GM23338 (cell line): ENCODE measurements at regions not wholly inside any gene's neighbourhood (a gene's known extent, or its start where the extent isn't known, plus 50 kb on each side); places are given as distances from the start of the nearest gene placed in this dataset.

Experiments
- CTCF ChIP-seq, 2 experiments: fragments of 200-600 bp in 1 of 2; sonication (generic) in 1 of 2; conservative IDR thresholded peaks; 2 replicates each; pipeline versions ENCODE4 v1.5.1 to v1.6.1; 2016 to 2017; ENCODE audit warnings: antibody characterized with exemption in 2 of 2, low read depth in 2 of 2, mild to moderate bottlenecking in 2 of 2, moderate library complexity in 1 of 2
- ETS1 ChIP-seq: IDR thresholded peaks from 2 replicates; pipeline ENCODE4 v1.6.1; 2016; ENCODE audit warnings: antibody characterized with exemption
- EZH2phosphoT487 ChIP-seq: fragments of 200-600 bp; sonication (generic); IDR thresholded peaks from one replicate; pipeline ENCODE4 v1.8.1; 2018; ENCODE audit warnings: antibody characterized with exemption; ENCODE audit not compliant: unreplicated experiment
- JUNB ChIP-seq: IDR thresholded peaks from one replicate; pipeline ENCODE4 v1.6.1; 2016; ENCODE audit warnings: antibody characterized with exemption; ENCODE audit not compliant: unreplicated experiment
- ZNF114 ChIP-seq: fragments of 250-450 bp; sonication (Bioruptor Pico); IDR thresholded peaks from 2 replicates; pipeline ENCODE4 v1.5.0; 2020; ENCODE audit warnings: mild to moderate bottlenecking, moderate library complexity
- ZNF331 ChIP-seq: fragments of 250-450 bp; sonication (Bioruptor Pico); IDR thresholded peaks from 2 replicates; pipeline ENCODE4 v1.5.0; 2020; ENCODE audit warnings: low read depth, mild to moderate bottlenecking, moderate library complexity

GRCh38 chr5:9831823-9832222, 201.7 kb upstream of the TAS2R1 start:
- TF ChIP-seq ZNF114 (CRISPR knock-in tag), result no peak
- TF ChIP-seq JUNB, result no peak
- TF ChIP-seq CTCF (conservative IDR thresholded peaks at IDR 0.05; ENCODE audit: low read depth in 2 of 2), result no peak
- TF ChIP-seq ETS1, result no peak
- TF ChIP-seq EZH2phosphoT487, result no peak
- no peak for TF ChIP-seq ZNF331 (CRISPR knock-in tag)
